ENCODE measurements at regions not wholly inside any gene's neighbourhood (a gene's known extent, or its start where the extent isn't known, plus 50 kb on each side); places are given as distances from the start of the nearest gene placed in this dataset.

- DNase-seq (ENCODE audit: low read depth), result no peak
Observed at GRCh38 chr5:129821477-129822131, 73.7 kb downstream of the MINAR2 start.

GRCh38 chr5:129830288-129830687 lies 74.0 kb upstream of the CHSY3 start:
- no peak for DNase-seq (ENCODE audit: low read depth)

GRCh38 chr5:129836321-129836720 lies 67.9 kb upstream of the CHSY3 start:
- no peak for DNase-seq (ENCODE audit: low read depth)

DNA sequence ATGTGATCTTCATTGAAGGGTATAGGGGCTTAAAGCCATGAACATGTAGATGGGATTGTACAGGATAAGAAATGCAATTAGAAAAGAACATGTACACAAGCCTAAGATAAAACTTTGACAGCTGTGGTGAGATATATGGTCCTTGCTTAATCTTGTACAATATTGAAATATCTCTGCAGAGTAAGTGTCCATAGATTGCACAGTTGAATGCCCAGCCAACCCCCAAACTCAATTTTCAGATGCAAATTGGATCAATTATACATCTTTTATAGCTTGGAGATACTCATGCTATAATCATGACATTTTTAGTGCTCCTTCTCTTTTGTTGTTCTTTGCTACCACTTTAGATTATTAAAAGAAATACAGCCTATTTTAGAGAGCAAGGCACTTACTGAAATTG lies 59.5 kb upstream of the CHSY3 start:
- no peak for DNase-seq (ENCODE audit: low read depth)

DNA sequence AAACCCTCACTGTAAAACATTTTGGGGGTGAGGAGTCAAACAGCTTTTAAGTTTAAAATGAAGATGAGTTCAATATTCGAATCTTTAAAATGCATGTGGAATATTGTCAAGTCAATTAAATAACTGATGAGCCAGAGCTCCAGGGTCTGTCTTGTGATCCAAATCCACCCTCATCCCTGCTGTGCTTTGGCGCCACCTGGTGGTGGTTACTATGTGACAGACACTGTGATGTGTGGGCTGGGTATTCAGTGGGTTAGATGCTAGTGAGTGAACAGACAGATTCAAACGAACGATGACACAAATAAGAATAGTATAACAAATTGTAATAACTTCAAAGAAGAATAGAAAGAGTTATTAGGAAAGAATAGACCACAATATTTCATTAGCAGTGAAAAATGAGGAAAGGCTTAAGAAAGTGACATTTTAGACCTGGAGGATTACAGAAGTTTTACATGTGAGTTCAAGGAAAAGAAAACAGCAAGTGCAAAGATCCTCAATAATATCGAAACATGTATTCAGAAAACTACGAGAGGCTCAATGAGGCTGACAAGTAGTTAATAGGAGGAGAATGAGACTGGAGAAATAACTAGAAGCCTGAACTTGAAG lies 51.4 kb upstream of the CHSY3 start:
- peak; percentile 12 for DNase-seq (ENCODE audit: low read depth)

DNA sequence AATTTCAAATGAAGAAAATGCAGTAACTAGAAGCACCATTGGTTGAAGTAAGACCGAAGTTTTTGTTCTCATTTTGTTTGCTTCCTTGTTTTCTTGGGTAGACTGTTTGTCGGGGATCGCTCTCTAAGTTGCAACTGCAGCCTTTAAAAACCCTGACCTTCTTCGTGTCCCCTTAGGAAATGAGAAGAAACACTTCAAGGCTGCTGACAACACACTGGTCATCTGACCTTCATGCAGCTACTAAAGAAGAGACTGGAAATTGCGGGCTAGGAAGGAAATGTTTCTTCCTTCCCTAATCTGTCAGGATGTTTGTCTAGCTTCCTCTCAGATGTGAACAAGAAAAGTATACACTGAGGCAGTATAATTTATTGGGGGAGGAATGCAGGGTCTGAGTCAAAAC lies 50.7 kb upstream of the CHSY3 start:
- no peak for DNase-seq (ENCODE audit: low read depth)

Measured in GM04503 (cell line).